AG09309 (cell line): ENCODE measurements at regions not wholly inside any gene's neighbourhood (a gene's known extent, or its start where the extent isn't known, plus 50 kb on each side); places are given as distances from the start of the nearest gene placed in this dataset.

ENCODE experiments used
- DNase-seq: peaks from one replicate; pipeline ENCODE4 v3.0.0-alpha.2; 2010; ENCODE audit warnings: low read depth
- H3K4me3 ChIP-seq: 2 replicates; pipeline ENCODE4 v1.5.1; 2011; ENCODE audit warnings: mild to moderate bottlenecking, low read depth, low read length, moderate library complexity; ENCODE audit not compliant: control insufficient read depth
- TF ChIP-seq, protein P1 (sequence below): IDR thresholded peaks from 2 replicates; pipeline ENCODE4 v1.5.1; 2011; ENCODE audit warnings: mild to moderate bottlenecking, low read depth, low read length, inconsistent platforms; ENCODE audit not compliant: insufficient read depth, control insufficient read depth; ENCODE audit errors: missing control alignments

GRCh38 chr2:7725850-7726242, 808.6 kb downstream of the RNF144A start:
- no peak overlapping the region for H3K4me3 ChIP-seq
- TF ChIP-seq, protein P1, sequence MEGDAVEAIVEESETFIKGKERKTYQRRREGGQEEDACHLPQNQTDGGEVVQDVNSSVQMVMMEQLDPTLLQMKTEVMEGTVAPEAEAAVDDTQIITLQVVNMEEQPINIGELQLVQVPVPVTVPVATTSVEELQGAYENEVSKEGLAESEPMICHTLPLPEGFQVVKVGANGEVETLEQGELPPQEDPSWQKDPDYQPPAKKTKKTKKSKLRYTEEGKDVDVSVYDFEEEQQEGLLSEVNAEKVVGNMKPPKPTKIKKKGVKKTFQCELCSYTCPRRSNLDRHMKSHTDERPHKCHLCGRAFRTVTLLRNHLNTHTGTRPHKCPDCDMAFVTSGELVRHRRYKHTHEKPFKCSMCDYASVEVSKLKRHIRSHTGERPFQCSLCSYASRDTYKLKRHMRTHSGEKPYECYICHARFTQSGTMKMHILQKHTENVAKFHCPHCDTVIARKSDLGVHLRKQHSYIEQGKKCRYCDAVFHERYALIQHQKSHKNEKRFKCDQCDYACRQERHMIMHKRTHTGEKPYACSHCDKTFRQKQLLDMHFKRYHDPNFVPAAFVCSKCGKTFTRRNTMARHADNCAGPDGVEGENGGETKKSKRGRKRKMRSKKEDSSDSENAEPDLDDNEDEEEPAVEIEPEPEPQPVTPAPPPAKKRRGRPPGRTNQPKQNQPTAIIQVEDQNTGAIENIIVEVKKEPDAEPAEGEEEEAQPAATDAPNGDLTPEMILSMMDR = no peak
- DNase-seq = no peak

- no peak overlapping the region for H3K4me3 ChIP-seq
- TF ChIP-seq, protein P1 = no peak
- DNase-seq = no peak
Measured at GRCh38 chr2:7726989-7727388, 809.8 kb downstream of the RNF144A start.

DNA sequence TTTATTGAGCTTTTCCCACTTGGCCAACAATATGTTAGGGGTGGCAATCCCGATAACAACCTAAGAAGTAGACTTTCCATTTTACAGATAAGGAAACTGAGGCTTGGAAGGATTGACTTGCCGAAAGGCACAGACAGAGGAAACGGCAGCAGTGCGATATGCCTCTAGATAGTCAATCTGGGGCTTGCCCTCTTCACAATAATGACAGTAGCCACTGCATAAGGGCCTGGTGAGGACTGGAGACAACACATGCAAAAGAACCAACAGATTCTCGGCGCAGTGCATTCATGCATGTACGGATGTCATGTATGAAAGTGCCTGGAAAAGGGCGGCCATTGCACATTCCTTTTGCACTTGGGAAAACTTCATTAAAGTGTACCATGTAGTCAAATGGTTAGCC, 811.2 kb downstream of the RNF144A start:
- TF ChIP-seq, protein P1 = no peak
- DNase-seq = no peak
- H3K4me3 ChIP-seq = no peak overlapping the region

DNA sequence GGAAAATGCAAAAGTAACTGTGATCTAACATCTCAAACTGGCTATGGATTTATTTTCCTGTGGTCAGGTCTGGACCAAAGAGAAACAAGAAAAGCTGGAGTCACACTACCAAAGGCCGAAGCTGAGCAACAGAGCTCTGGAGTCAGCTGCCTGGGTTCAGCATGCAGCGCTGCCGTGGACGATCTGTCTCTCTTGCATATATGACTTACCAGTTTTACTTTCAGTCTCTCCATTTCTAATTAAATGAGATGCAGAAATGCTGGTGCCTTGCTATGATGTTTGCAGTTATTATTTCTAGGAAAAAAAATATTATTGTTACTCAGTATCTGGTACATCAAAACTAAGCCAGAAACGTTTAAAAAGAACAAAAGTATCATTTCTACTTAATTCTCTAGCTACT, 813.2 kb downstream of the RNF144A start:
- no peak for DNase-seq
- TF ChIP-seq, protein P1 = no peak
- no peak overlapping the region for H3K4me3 ChIP-seq

- H3K4me3 ChIP-seq = no peak overlapping the region
- TF ChIP-seq, protein P1 = no peak
- DNase-seq = no peak
Measured at GRCh38 chr2:7730990-7731389, 813.8 kb downstream of the RNF144A start.

DNA sequence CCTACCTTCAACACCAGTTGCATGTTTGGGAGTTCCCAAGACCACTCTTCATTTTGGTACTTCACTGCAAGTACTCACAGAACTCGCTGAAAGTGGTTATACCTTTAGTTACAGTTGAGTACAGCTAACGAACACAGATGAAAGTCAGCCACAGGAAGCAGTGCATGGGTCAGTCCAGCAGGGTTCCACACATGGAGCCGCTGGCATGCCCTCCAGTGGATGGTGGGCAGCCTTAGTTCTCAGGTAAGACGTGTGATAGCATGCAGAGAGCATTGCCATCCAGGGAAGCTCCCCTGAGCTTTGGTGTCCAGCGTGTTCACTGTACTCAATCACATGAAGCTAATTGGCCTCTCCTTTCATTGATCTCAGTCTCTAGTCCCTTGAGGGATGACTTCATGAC, 815.3 kb downstream of the RNF144A start:
- no peak overlapping the region for H3K4me3 ChIP-seq
- no peak for DNase-seq
- TF ChIP-seq, protein P1 = no peak
